A549 (cell line): ENCODE measurements at regions not wholly inside any gene's neighbourhood (a gene's known extent, or its start where the extent isn't known, plus 50 kb on each side); places are given as distances from the start of the nearest gene placed in this dataset.

Experiments used
- CEBPB ChIP-seq, 2 experiments: fragments of >200 bp in 1 of 2; sonication (Bioruptor Twin) in 1 of 2; formaldehyde crosslinking in 1 of 2; IDR thresholded peaks; 2 replicates each; pipeline ENCODE4 v1.6.1; 2012 to 2016
- CHD4 ChIP-seq: fragments of 200-600 bp; sonication (generic); IDR thresholded peaks from 2 replicates; pipeline ENCODE4 v1.6.1; 2016; ENCODE audit warnings: antibody characterized with exemption, mild to moderate bottlenecking, borderline replicate concordance
- CTCF ChIP-seq: fragments of >200 bp; sonication (Bioruptor Twin); formaldehyde crosslinking; IDR thresholded peaks from 3 replicates; pipeline ENCODE4 v1.5.1; 2016
- EHF ChIP-seq: fragments of 250-450 bp; sonication (Bioruptor Pico); IDR thresholded peaks from 2 replicates; pipeline ENCODE4 v1.5.0; 2020; ENCODE audit warnings: mild to moderate bottlenecking
- HDAC2 ChIP-seq: fragments of 200-600 bp; sonication (generic); IDR thresholded peaks from 2 replicates; pipeline ENCODE4 v1.6.1; 2016
- HOXA7 ChIP-seq: fragments of 250-450 bp; sonication (Bioruptor Pico); IDR thresholded peaks from 2 replicates; pipeline ENCODE4 v1.5.0; 2020; ENCODE audit warnings: mild to moderate bottlenecking, moderate library complexity
- JUN ChIP-seq, 2 experiments: fragments of >200 bp; sonication (Bioruptor Twin); formaldehyde crosslinking; IDR thresholded peaks; 2 replicates in 1 of 2; 3 replicates in 1 of 2; pipeline ENCODE4 v1.6.1; 2016 to 2017
- NFE2L2 ChIP-seq: fragments of 150-350 bp; conservative IDR thresholded peaks from 2 replicates; pipeline ENCODE4 v1.6.1; 2014; ENCODE audit warnings: low read length
- POLR2A ChIP-seq: IDR thresholded peaks from 2 replicates; pipeline ENCODE4 v1.6.1; 2012; ENCODE audit warnings: mild to moderate bottlenecking, low read length
- RAD21 ChIP-seq, 2 experiments: fragments of >200 bp in 1 of 2; sonication (Bioruptor Twin) in 1 of 2; formaldehyde crosslinking in 1 of 2; IDR thresholded peaks in 1 of 2; conservative IDR thresholded peaks in 1 of 2; 2 replicates in 1 of 2; 3 replicates in 1 of 2; pipeline ENCODE4 v1.6.1; 2012 to 2018; ENCODE audit warnings: inconsistent platforms in 1 of 2
- RFX5 ChIP-seq: fragments of 450-650 bp; IDR thresholded peaks from 2 replicates; pipeline ENCODE4 v1.7.1; 2014; ENCODE audit warnings: antibody characterized with exemption, mild to moderate bottlenecking, moderate library complexity
- SREBF2 ChIP-seq: fragments of 450-650 bp; IDR thresholded peaks from 2 replicates; pipeline ENCODE4 v1.6.1; 2014; ENCODE audit warnings: mild to moderate bottlenecking, moderate library complexity
- USF2 ChIP-seq: fragments of 450-650 bp; IDR thresholded peaks from 2 replicates; pipeline ENCODE4 v1.6.1; 2014; ENCODE audit warnings: antibody characterized with exemption
- ZC3H11A ChIP-seq: fragments of 450-650 bp; IDR thresholded peaks from 2 replicates; pipeline ENCODE4 v1.6.1; 2014; ENCODE audit warnings: antibody characterized with exemption, mild to moderate bottlenecking

DNA sequence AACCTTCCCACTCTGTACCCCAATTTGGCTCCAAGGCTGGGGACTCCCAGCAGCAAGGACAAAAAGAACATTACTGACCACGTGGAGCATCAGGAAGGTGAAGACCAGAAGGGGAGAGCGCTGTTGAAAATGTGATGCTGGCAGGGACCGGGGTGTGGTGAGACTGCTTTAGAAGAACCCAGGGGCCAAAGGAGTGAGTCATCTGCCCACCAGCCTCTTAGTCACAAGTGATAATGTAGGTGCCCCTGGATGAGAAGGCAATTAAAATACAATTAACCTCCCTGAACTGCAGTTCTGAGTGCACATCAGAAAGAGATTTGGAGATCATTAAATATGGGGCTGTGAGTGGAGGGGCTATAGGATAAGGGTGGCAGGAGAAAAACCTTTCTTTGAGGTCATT, 366.6 kb upstream of the CCL2 start:
- TF ChIP-seq CTCF (no peak), USF2 (no peak), SREBF2 (no peak), NFE2L2 (no peak), POLR2A (no peak), HDAC2 (no peak), CEBPB (IDR thresholded peaks at IDR 0.05) (no peak), RFX5 (no peak), CHD4 (no peak), EHF (CRISPR knock-in tag) (no peak), JUN (IDR thresholded peaks at IDR 0.05) (no peak), ZC3H11A (no peak), HOXA7 (CRISPR knock-in tag) (no peak), RAD21 (conservative IDR thresholded peaks at IDR 0.05 in 1 of 2, IDR thresholded peaks at IDR 0.05 in 1 of 2) (no peak)
